AG04449 (cell line): ENCODE measurements at regions not wholly inside any gene's neighbourhood (a gene's known extent, or its start where the extent isn't known, plus 50 kb on each side); places are given as distances from the start of the nearest gene placed in this dataset.

Experiments used
- CTCF ChIA-PET: fragments of 350-600 bp; formaldehyde crosslinking; extraction: SDS; loops from one replicate; lab custom pipeline; 2021; ENCODE audit warnings: antibody characterized with exemption; lab: Yijun Ruan, JAX
- POLR2A ChIA-PET: fragments of 400-600, 350-600 bp; formaldehyde crosslinking; extraction: SDS; loops from one replicate; lab custom pipeline; 2020; ENCODE audit warnings: antibody characterized with exemption, inconsistent platforms; lab: Yijun Ruan, JAX
- DNase-seq: peaks from one replicate; pipeline ENCODE4 v3.0.0-alpha.2; 2010; ENCODE audit warnings: low read depth, low spot score
- H3K4me3 ChIP-seq: 2 replicates; pipeline ENCODE4 v1.5.1; 2011; ENCODE audit warnings: low read depth, mild to moderate bottlenecking, control low read depth, low read length
- TF ChIP-seq, protein P1 (sequence below): IDR thresholded peaks from one replicate; pipeline ENCODE4 v1.5.1; 2011; ENCODE audit warnings: mild to moderate bottlenecking, moderate library complexity, low read length, control low read depth, inconsistent platforms; ENCODE audit not compliant: insufficient read depth; ENCODE audit errors: missing control alignments

DNA sequence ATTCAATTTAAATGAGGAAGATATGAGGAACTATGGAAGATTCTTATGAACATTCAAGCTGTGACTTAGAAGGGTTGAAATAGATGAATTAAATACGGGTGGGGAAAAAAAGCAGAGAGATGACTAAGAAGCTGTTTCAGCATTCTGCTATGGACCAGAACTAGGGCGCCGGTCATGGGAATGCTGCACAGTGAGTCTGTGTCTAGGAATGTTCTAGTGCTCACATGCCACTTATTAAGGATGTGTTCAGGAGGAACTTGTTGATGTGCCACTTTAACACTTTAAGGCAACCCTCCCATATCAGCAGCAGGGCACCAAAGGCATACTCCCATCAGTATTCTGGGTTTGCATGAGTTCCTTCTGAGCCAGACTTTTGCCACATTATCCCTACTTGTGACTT, 152.1 kb downstream of the POSTN start:
- TF ChIP-seq, protein P1, sequence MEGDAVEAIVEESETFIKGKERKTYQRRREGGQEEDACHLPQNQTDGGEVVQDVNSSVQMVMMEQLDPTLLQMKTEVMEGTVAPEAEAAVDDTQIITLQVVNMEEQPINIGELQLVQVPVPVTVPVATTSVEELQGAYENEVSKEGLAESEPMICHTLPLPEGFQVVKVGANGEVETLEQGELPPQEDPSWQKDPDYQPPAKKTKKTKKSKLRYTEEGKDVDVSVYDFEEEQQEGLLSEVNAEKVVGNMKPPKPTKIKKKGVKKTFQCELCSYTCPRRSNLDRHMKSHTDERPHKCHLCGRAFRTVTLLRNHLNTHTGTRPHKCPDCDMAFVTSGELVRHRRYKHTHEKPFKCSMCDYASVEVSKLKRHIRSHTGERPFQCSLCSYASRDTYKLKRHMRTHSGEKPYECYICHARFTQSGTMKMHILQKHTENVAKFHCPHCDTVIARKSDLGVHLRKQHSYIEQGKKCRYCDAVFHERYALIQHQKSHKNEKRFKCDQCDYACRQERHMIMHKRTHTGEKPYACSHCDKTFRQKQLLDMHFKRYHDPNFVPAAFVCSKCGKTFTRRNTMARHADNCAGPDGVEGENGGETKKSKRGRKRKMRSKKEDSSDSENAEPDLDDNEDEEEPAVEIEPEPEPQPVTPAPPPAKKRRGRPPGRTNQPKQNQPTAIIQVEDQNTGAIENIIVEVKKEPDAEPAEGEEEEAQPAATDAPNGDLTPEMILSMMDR, result no peak
- CTCF ChIA-PET, result interaction anchor here (0.9 kb wide), 1 partner anchor 339 kb away, joined by 3 read pairs; no protein-coding TSS in a partner anchor

DNA sequence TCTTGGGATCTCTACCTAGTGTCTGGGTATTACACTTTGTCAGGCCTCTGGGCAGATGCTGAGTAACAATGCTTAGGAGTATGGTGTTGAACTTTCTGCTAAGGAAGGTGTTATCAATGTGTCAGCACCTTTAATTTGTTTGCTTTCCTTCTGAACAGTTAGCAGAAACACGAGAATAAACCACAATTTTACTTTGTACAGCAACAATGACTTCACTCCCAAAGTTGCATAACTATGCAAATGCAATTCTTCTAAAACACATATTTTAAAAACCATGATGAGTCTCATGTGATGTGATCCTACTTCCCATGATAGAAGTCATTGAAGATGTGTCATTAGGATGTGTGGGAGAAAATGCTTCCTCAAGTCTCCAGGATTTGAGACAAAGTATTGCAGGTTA, 155.0 kb downstream of the POSTN start:
- no peak overlapping the region for H3K4me3 ChIP-seq
- DNase-seq, result peak; percentile 80
- TF ChIP-seq, protein P1, result no peak
- ChIA-PET CTCF (no interaction called here), POLR2A (no interaction called here)

More for the DNA sequence above, 152.1 kb downstream of the POSTN start:
- POLR2A ChIA-PET, result interaction anchor here (0.6 to 0.9 kb wide), 2 partner anchors 46 to 252 kb away, joined by 3 to 4 read pairs; no protein-coding TSS in a partner anchor
- H3K4me3 ChIP-seq, result no peak overlapping the region
- DNase-seq, result peak; percentile 97

DNA sequence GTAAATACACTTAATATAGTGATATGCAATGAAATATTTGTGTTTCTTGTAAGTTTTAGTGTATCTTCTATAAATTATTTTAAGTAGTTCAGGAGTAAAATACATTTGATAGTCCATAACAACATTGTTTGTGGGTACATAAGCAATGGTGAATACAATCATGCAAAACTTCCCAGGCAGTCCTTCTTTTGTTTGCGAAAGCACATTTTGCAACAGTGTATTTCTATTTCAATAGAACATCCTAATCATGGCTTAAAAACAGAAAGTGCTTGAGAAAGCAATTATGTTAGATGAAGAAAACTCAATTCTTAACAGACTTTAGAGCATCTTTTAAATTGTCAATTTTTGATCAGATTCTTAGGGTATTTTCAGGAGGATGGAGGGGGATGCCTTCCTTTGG, 155.6 kb downstream of the POSTN start:
- DNase-seq, result no peak
- H3K4me3 ChIP-seq, result no peak overlapping the region
- ChIA-PET CTCF (no interaction called here), POLR2A (no interaction called here)
- TF ChIP-seq, protein P1, result no peak

DNA sequence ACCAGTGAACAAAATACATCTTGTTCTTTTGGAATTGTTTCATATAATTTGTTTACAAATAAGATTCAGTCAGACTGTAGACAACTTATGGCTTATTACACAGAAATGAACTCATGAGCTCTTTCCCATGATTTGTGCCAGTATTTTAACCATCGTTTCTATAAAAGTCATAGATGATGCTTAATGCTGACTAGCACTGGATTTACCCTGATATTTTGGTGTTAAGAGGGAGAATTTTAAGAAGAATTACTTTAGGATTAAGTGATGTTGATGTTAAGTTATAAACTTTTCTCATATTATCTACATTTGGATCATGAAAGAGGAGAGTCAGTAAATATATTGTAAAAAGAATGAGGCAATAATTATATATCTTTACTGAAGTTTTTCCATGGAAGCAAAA, 162.7 kb downstream of the POSTN start:
- no peak for DNase-seq
- TF ChIP-seq, protein P1, result no peak
- ChIA-PET POLR2A (no interaction called here), CTCF (no interaction called here)
- no peak overlapping the region for H3K4me3 ChIP-seq

DNA sequence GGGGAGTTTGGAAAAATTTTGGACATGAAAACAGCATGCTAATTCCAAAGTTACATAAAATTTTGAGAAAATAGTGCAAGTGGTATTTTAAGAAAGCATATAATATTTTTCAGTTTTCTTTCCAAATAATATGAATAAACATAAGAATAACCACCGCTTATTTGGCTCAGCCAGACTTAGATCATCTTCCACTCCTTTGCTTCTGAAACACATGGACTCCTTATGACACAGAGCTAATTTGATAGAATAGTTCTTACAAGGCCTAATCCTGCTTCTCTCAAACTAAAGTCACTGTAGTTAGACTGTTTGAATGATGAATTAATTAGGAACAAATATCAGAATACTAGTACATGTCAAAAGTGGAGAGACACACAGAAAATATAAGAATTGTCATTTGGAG, 165.5 kb downstream of the POSTN start:
- no peak overlapping the region for H3K4me3 ChIP-seq
- CTCF ChIA-PET, result no interaction called here
- POLR2A ChIA-PET, result no interaction called here
- TF ChIP-seq, protein P1, result no peak
- DNase-seq, result no peak

DNA sequence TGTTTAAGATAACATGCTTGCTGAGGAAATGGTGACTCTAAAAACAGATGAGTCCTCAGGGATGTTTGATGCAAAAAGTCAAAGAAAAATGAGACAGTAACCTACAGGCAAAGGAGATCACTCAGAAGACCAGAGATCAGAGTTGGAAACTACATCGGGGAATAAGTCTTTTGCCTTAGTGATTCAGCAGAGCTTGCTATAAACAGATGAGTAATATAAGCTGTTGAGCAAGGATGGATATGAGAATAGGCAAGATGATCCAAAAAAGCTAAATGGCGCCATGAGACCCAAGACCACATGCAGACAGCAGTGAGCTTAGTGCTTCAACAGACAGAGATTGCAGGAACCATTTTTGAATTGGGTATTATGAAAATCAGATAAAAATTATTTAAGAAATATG, 168.6 kb downstream of the POSTN start:
- H3K4me3 ChIP-seq, result no peak overlapping the region
- TF ChIP-seq, protein P1, result no peak
- CTCF ChIA-PET, result interaction anchor here (1.0 kb wide), 1 partner anchor 317 kb away, joined by 4 read pairs; no protein-coding TSS in a partner anchor
- POLR2A ChIA-PET, result interaction anchor here (1.0 kb wide), 1 partner anchor 53 kb away, joined by 3 read pairs; no protein-coding TSS in a partner anchor
- peak; percentile 75 for DNase-seq
